H1 (cell line): ENCODE measurements at regions not wholly inside any gene's neighbourhood (a gene's known extent, or its start where the extent isn't known, plus 50 kb on each side); places are given as distances from the start of the nearest gene placed in this dataset.

ENCODE experiments used
- CTCF ChIA-PET: fragments of 300-600 bp; sonication (Branson Sonifier 250); formaldehyde crosslinking; loops from one replicate; lab custom pipeline; 2021; ENCODE audit not compliant: partially characterized antibody; lab: Charles Lee
- POLR2A ChIA-PET: fragments of 300-600 bp; sonication (Branson Sonifier 250); formaldehyde crosslinking; loops from one replicate; lab custom pipeline; 2021; ENCODE audit warnings: inconsistent platforms; ENCODE audit not compliant: partially characterized antibody; lab: Charles Lee
- DNase-seq, 2 experiments: peaks; one replicate each; pipeline versions ENCODE4 v3.0.0 to v3.0.0-alpha.2; 2010 to 2022; ENCODE audit warnings: low spot score in 2 of 2, low read depth in 1 of 2, mixed read lengths in 1 of 2
- FAIRE-seq: peaks from 2 replicates; lab custom pipeline; 2011; peaks lifted over from hg19 to GRCh38; lab: Jason Lieb, UNC
- H2AFZ ChIP-seq: 2 replicates; pipeline ENCODE4 v1.8.1; 2012; ENCODE audit warnings: low read length, inconsistent platforms
- H2AK5ac ChIP-seq: 2 replicates; pipeline ENCODE4 v1.6.1; 2013; ENCODE audit warnings: low read depth, low read length
- H2BK120ac ChIP-seq: replicated peaks from 2 replicates; pipeline ENCODE3; 2013; ENCODE audit warnings: low read depth, low read length, inconsistent platforms
- H2BK12ac ChIP-seq: 2 replicates; pipeline ENCODE4 v1.6.1; 2013; ENCODE audit warnings: low read depth, low read length
- H2BK15ac ChIP-seq: 2 replicates; pipeline ENCODE4 v1.6.1; 2013; ENCODE audit warnings: low read length
- H2BK20ac ChIP-seq: 2 replicates; pipeline ENCODE4 v1.6.1; 2013; ENCODE audit warnings: low read length
- H2BK5ac ChIP-seq: 2 replicates; pipeline ENCODE4 v1.6.1; 2013; ENCODE audit warnings: low read depth, low read length
- H3K14ac ChIP-seq: 2 replicates; pipeline ENCODE4 v1.6.1; 2013; ENCODE audit warnings: inconsistent platforms; ENCODE audit not compliant: insufficient read length
- H3K18ac ChIP-seq: 2 replicates; pipeline ENCODE4 v1.6.1; 2013; ENCODE audit warnings: low read length; ENCODE audit errors: extremely low read depth
- H3K23ac ChIP-seq: 2 replicates; pipeline ENCODE4 v1.6.1; 2013; ENCODE audit warnings: inconsistent platforms; ENCODE audit not compliant: insufficient read length
- H3K23me2 ChIP-seq: 2 replicates; pipeline ENCODE4 v1.6.1; 2013; ENCODE audit warnings: low read depth, low read length
- H3K27ac ChIP-seq: 2 replicates; pipeline ENCODE4 v1.6.1; 2011; ENCODE audit warnings: low read depth, low read length, inconsistent platforms
- H3K27me3 ChIP-seq, 4 experiments: replicated peaks in 1 of 4; 1 replicate in 1 of 4; 2 replicates in 3 of 4; pipeline versions ENCODE4 v1.6.1 to v1.8.1; 2011 to 2013; ENCODE audit warnings: low read length in 3 of 4, mild to moderate bottlenecking in 3 of 4, inconsistent platforms in 2 of 4, mixed read lengths in 2 of 4, moderate library complexity in 1 of 4; ENCODE audit not compliant: control insufficient read depth in 3 of 4, insufficient read depth in 3 of 4; ENCODE audit errors: extremely low read depth in 1 of 4
- H3K36me3 ChIP-seq, 4 experiments: 2 replicates each; pipeline versions ENCODE4 v1.6.1 to v1.8.1; 2011 to 2013; ENCODE audit warnings: mild to moderate bottlenecking in 4 of 4, low read length in 3 of 4, moderate library complexity in 2 of 4, control low read depth in 1 of 4, inconsistent platforms in 1 of 4; ENCODE audit not compliant: insufficient read depth in 4 of 4, control insufficient read depth in 2 of 4
- H3K4ac ChIP-seq: replicated peaks from 2 replicates; pipeline ENCODE3; 2013; ENCODE audit warnings: low read length, low read depth, mixed read lengths, inconsistent platforms; ENCODE audit not compliant: insufficient read length
- H3K4me1 ChIP-seq, 4 experiments: replicated peaks in 1 of 4; 1 replicate in 1 of 4; 2 replicates in 3 of 4; pipeline versions ENCODE4 v1.6.1 to v1.8.1; 2011 to 2013; ENCODE audit warnings: low read length in 3 of 4, inconsistent platforms in 2 of 4, mixed read lengths in 1 of 4; ENCODE audit not compliant: insufficient read depth in 4 of 4, control insufficient read depth in 3 of 4
- H3K4me2 ChIP-seq, 2 experiments: 2 replicates each; pipeline versions ENCODE4 v1.6.1 to v1.8.1; 2011 to 2013; ENCODE audit warnings: low read depth in 2 of 2, low read length in 2 of 2, control low read depth in 1 of 2, inconsistent platforms in 1 of 2, mild to moderate bottlenecking in 1 of 2; ENCODE audit not compliant: insufficient read depth in 1 of 2
- H3K4me3 ChIP-seq, 4 experiments: fragments of 200-600, 300-600 bp in 1 of 4; sonication (generic), shearing (Covaris generic), sonication (Bioruptor Twin) in 1 of 4; 2 replicates each; pipeline versions ENCODE4 v1.5.1 to v1.8.1; 2011 to 2016; ENCODE audit warnings: low read length in 4 of 4, low read depth in 3 of 4, control low read depth in 2 of 4, inconsistent platforms in 2 of 4, mild to moderate bottlenecking in 2 of 4, mixed read lengths in 1 of 4, moderate library complexity in 1 of 4; ENCODE audit not compliant: insufficient read depth in 2 of 4; ENCODE audit errors: extremely low read depth in 1 of 4
- H3K56ac ChIP-seq: replicated peaks from 2 replicates; pipeline ENCODE3; 2013; ENCODE audit warnings: low read depth, mild to moderate bottlenecking, mixed read lengths, low read length, inconsistent platforms; ENCODE audit not compliant: insufficient read length
- H3K79me1 ChIP-seq: 2 replicates; pipeline ENCODE4 v1.6.1; 2013; ENCODE audit warnings: low read depth, low read length, control low read depth
- H3K79me2 ChIP-seq, 2 experiments: 2 replicates each; pipeline versions ENCODE4 v1.6.1 to v1.8.1; 2012 to 2013; ENCODE audit warnings: low read length in 2 of 2, mild to moderate bottlenecking in 2 of 2, inconsistent platforms in 1 of 2; ENCODE audit not compliant: insufficient read depth in 2 of 2, control insufficient read depth in 1 of 2
- H3K9ac ChIP-seq, 4 experiments: replicated peaks in 1 of 4; 1 replicate in 1 of 4; 2 replicates in 3 of 4; pipeline versions ENCODE4 v1.6.1 to v1.8.1; 2011 to 2013; ENCODE audit warnings: low read depth in 3 of 4, low read length in 3 of 4, control low read depth in 2 of 4, mild to moderate bottlenecking in 2 of 4, moderate library complexity in 2 of 4, inconsistent platforms in 1 of 4; ENCODE audit errors: extremely low read depth in 1 of 4
- H3K9me3 ChIP-seq, 2 experiments: 2 replicates each; pipeline versions ENCODE4 v1.6.1 to v1.8.1; 2012 to 2013; ENCODE audit warnings: mild to moderate bottlenecking in 2 of 2, moderate library complexity in 2 of 2, control low read depth in 1 of 2, inconsistent platforms in 1 of 2, low read depth in 1 of 2, low read length in 1 of 2, mixed read lengths in 1 of 2; ENCODE audit not compliant: insufficient read depth in 2 of 2
- H4K20me1 ChIP-seq, 2 experiments: replicated peaks in 1 of 2; 2 replicates each; pipeline versions ENCODE3 to v1.8.1; 2011 to 2013; ENCODE audit warnings: inconsistent platforms in 2 of 2, low read length in 2 of 2, mild to moderate bottlenecking in 1 of 2; ENCODE audit not compliant: insufficient read depth in 2 of 2, control insufficient read depth in 1 of 2
- H4K5ac ChIP-seq: 2 replicates; pipeline ENCODE4 v1.6.1; 2013; ENCODE audit warnings: low read length, low read depth, mixed read lengths, inconsistent platforms; ENCODE audit not compliant: insufficient read length
- H4K8ac ChIP-seq: 2 replicates; pipeline ENCODE4 v1.8.0; 2013; ENCODE audit warnings: mild to moderate bottlenecking, moderate library complexity, low read length, inconsistent platforms; ENCODE audit not compliant: insufficient read depth; ENCODE audit errors: extremely low read depth
- H4K91ac ChIP-seq: replicated peaks from 2 replicates; pipeline ENCODE3; 2013; ENCODE audit warnings: low read length, mixed read lengths, inconsistent platforms; ENCODE audit not compliant: insufficient read length
- ASH2L ChIP-seq: fragments of 200-600, 300-600 bp; sonication (generic); IDR thresholded peaks from one replicate; pipeline ENCODE4 v1.7.1; 2017; ENCODE audit warnings: low read length
- BRCA1 ChIP-seq: IDR thresholded peaks from 2 replicates; pipeline ENCODE4 v1.6.1; 2012; ENCODE audit warnings: low read depth, low read length, improper control_type of control experiment
- CEBPB ChIP-seq: IDR thresholded peaks from 2 replicates; pipeline ENCODE4 v1.6.1; 2012; ENCODE audit warnings: low read depth, low read length
- CREB1 ChIP-seq: IDR thresholded peaks from 2 replicates; pipeline ENCODE4 v1.6.1; 2012; ENCODE audit warnings: inconsistent platforms
- EGR1 ChIP-seq: IDR thresholded peaks from 2 replicates; pipeline ENCODE4 v1.6.1; 2011; ENCODE audit warnings: low read depth, low read length, borderline replicate concordance
- HDAC6 ChIP-seq: IDR thresholded peaks from one replicate; pipeline ENCODE4 v1.7.1; 2012; ENCODE audit warnings: low read depth, mild to moderate bottlenecking, inconsistent platforms, low read length, moderate library complexity
- JUN ChIP-seq: IDR thresholded peaks from 2 replicates; pipeline ENCODE4 v1.6.1; 2011; ENCODE audit warnings: low read depth, mild to moderate bottlenecking, improper control_type of control experiment, low read length
- JUND ChIP-seq: IDR thresholded peaks from 2 replicates; pipeline ENCODE4 v1.6.1; 2011; ENCODE audit warnings: mild to moderate bottlenecking, improper control_type of control experiment, low read length
- KDM1A ChIP-seq: fragments of 200-600, 300-600 bp; sonication (generic); IDR thresholded peaks from 2 replicates; pipeline ENCODE4 v1.7.1; 2016; ENCODE audit warnings: mild to moderate bottlenecking, low read length, borderline replicate concordance
- RNF2 ChIP-seq: fragments of 200-900, 300-1000 bp; sonication (generic); IDR thresholded peaks from 2 replicates; pipeline ENCODE4 v1.7.1; 2016; ENCODE audit warnings: borderline replicate concordance, low read depth, mild to moderate bottlenecking, antibody characterized with exemption, low read length; ENCODE audit not compliant: poor library complexity, severe bottlenecking; ENCODE audit errors: missing control alignments
- SIRT6 ChIP-seq: IDR thresholded peaks from one replicate; pipeline ENCODE4 v1.7.1; 2012; ENCODE audit warnings: low read length, inconsistent platforms
- SP1 ChIP-seq: IDR thresholded peaks from 2 replicates; pipeline ENCODE4 v1.6.1; 2011; ENCODE audit warnings: low read depth, low read length
- TBP ChIP-seq: IDR thresholded peaks from 2 replicates; pipeline ENCODE4 v1.6.1; 2011; ENCODE audit warnings: low read depth, low read length, improper control_type of control experiment
- TEAD4 ChIP-seq: IDR thresholded peaks from 2 replicates; pipeline ENCODE4 v1.6.1; 2012; ENCODE audit warnings: low read depth, low read length, inconsistent platforms, mixed read lengths
- WGBS, 2 experiments: shearing (Covaris generic) in 1 of 2; methylation state at CpG; one replicate each; pipeline versions ENCODE4 v1.1.6 to v1.1.7; 2013 to 2015; ENCODE audit warnings: low lambda C conversion rate in 2 of 2, mixed read lengths in 2 of 2, inconsistent platforms in 1 of 2, low coverage in 1 of 2, missing lambda C conversion rate in 1 of 2; ENCODE audit not compliant: insufficient replicate concordance in 2 of 2, insufficient coverage in 1 of 2, insufficient read length in 1 of 2; ENCODE audit errors: extremely low coverage in 1 of 2, missing lambda C conversion rate in 1 of 2; 5-methylcytosine and 5-hydroxymethylcytosine counted together
- TF ChIP-seq, protein P1 (sequence below): IDR thresholded peaks from 2 replicates; pipeline ENCODE4 v1.6.1; 2012; ENCODE audit warnings: inconsistent platforms

DNA sequence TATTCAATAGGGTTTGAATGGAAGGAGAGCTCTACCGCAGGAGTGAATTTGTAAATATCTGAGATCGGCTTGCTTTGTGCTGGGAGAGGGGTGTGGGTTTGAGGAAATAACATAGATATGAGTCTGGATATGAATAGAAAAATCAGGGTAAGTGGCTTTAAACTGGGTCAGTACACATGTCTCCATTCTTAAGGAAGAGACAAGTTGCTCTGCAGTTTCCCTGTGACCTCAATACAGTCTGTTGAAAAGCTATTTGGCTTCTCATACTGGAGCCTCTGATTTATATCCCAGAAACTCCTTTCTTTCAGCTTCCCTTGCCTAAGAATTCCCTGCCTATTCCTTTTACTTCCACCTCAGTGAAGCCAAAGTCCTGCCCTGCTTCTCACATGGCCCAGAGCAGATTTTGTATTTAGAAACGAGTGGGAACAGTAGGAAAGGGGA is 153.5 kb upstream of the ATF7IP start:
- TF ChIP-seq TEAD4, result no peak
- no peak for TF ChIP-seq JUN
- TF ChIP-seq CEBPB, result no peak
- no peak for TF ChIP-seq HDAC6
- TF ChIP-seq KDM1A, result no peak
- TF ChIP-seq BRCA1, result no peak
- no peak for TF ChIP-seq RNF2
- no peak for TF ChIP-seq CREB1
- no peak for TF ChIP-seq TBP
- TF ChIP-seq SP1, result no peak
- TF ChIP-seq ASH2L, result no peak
- TF ChIP-seq, protein P1, sequence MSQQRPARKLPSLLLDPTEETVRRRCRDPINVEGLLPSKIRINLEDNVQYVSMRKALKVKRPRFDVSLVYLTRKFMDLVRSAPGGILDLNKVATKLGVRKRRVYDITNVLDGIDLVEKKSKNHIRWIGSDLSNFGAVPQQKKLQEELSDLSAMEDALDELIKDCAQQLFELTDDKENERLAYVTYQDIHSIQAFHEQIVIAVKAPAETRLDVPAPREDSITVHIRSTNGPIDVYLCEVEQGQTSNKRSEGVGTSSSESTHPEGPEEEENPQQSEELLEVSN, result no peak
- no peak for TF ChIP-seq EGR1
- TF ChIP-seq SIRT6, result no peak
- TF ChIP-seq JUND, result no peak
- TF ChIP-seq, all 59 proteins: peak for 0
- Histone ChIP-seq H2BK20ac (no peak overlapping the region), H3K79me1 (no peaks in the 10 kb centered on the region), H4K91ac (no peak overlapping the region), H3K4ac (no peak overlapping the region), H2AFZ (peak overlapping the region; percentile 2; the same call in 1 of the 2 replicates), H3K4me2 (no peak overlapping the region; a peak in 1 of 4 replicates), H3K23me2 (no peaks in the 10 kb centered on the region), H3K23ac (no peak overlapping the region), H3K14ac (no peak overlapping the region), H4K5ac (no peak overlapping the region), H4K20me1 (no peaks in the 10 kb centered on the region), H3K79me2 (no peaks in the 10 kb centered on the region), H2BK12ac (no peak overlapping the region), H3K4me1 (peaks cover 2 to 15% (median 6%) of the 10 kb centered on the region in 4 experiments; a peak in 5 of 7 replicates), H2BK120ac (no peak overlapping the region), H2AK5ac (no peak overlapping the region), H3K27me3 (no peaks in the 10 kb centered on the region; a peak in 1 of 7 replicates), H2BK5ac (no peak overlapping the region), H2BK15ac (no peak overlapping the region), H3K27ac (no peak overlapping the region), H3K9me3 (no peaks in the 10 kb centered on the region), H3K36me3 (no peaks in the 10 kb centered on the region), H4K8ac (no peak overlapping the region), H3K9ac (no peak overlapping the region; a peak in 1 of 7 replicates), H3K56ac (no peak overlapping the region), H3K18ac (no peak overlapping the region), H3K4me3 (no peak overlapping the region)
- DNase-seq (no peak), FAIRE-seq (peak; percentile 39)
- WGBS, 2 experiments, result 73% methylated on average over 3 of the region's 3 CpGs; no CpG with 5 or more reads in 1 of the 2 experiments
- ChIA-PET POLR2A (no interaction called here), CTCF (interaction anchor here (0.7 to 3.4 kb wide), 4 partner anchors 9 to 242 kb away, joined by 4 to 10 read pairs (median 6); no protein-coding TSS in a partner anchor)
